Thoracic aorta (tissue), 2 donors: ENCODE measurements at regions not wholly inside any gene's neighbourhood (a gene's known extent, or its start where the extent isn't known, plus 50 kb on each side); places are given as distances from the start of the nearest gene placed in this dataset.

ENCODE experiments used
- ATAC-seq: fragments of 150-250 bp; one replicate; pipeline ENCODE4 v1.8.0; 2017; ENCODE audit warnings: low read depth; ENCODE audit not compliant: insufficient number of reproducible peaks, low FRiP score
- DNase-seq: peaks from one replicate; pipeline ENCODE4 v3.0.0-alpha.2; 2020; ENCODE audit warnings: low spot score
- H3K27ac ChIP-seq, 2 donors: fragments of 200-600 bp; sonication (generic); 1 replicate in 1 of 2; 2 replicates in 1 of 2; pipeline ENCODE4 v1.5.1; 2016; ENCODE audit warnings: mild to moderate bottlenecking in 2 of 2, moderate library complexity in 2 of 2
- H3K27me3 ChIP-seq: fragments of 200-600 bp; sonication (generic); replicated peaks from 2 replicates; pipeline ENCODE4 v1.6.0; 2016; ENCODE audit warnings: mild to moderate bottlenecking; ENCODE audit not compliant: insufficient read depth
- H3K36me3 ChIP-seq: fragments of 200-600 bp; sonication (generic); one replicate; pipeline ENCODE4 v1.5.1; 2016
- H3K4me1 ChIP-seq, 2 donors: fragments of 200-600 bp; sonication (generic); 1 replicate in 1 of 2; 2 replicates in 1 of 2; pipeline versions ENCODE4 v1.5.1 to v1.6.0; 2016; ENCODE audit warnings: low read depth in 2 of 2, mild to moderate bottlenecking in 1 of 2; ENCODE audit not compliant: control insufficient read depth in 1 of 2
- H3K4me3 ChIP-seq: fragments of 200-600 bp; sonication (generic); 2 replicates; pipeline ENCODE4 v1.5.1; 2016; ENCODE audit warnings: mild to moderate bottlenecking
- H3K9me3 ChIP-seq: fragments of 200-600 bp; sonication (generic); 2 replicates; pipeline ENCODE4 v1.5.1; 2016
- CTCF ChIP-seq: fragments of 200-600 bp; sonication (generic); IDR thresholded peaks from one replicate; pipeline ENCODE4 v1.5.1; 2019; ENCODE audit warnings: antibody characterized with exemption

DNA sequence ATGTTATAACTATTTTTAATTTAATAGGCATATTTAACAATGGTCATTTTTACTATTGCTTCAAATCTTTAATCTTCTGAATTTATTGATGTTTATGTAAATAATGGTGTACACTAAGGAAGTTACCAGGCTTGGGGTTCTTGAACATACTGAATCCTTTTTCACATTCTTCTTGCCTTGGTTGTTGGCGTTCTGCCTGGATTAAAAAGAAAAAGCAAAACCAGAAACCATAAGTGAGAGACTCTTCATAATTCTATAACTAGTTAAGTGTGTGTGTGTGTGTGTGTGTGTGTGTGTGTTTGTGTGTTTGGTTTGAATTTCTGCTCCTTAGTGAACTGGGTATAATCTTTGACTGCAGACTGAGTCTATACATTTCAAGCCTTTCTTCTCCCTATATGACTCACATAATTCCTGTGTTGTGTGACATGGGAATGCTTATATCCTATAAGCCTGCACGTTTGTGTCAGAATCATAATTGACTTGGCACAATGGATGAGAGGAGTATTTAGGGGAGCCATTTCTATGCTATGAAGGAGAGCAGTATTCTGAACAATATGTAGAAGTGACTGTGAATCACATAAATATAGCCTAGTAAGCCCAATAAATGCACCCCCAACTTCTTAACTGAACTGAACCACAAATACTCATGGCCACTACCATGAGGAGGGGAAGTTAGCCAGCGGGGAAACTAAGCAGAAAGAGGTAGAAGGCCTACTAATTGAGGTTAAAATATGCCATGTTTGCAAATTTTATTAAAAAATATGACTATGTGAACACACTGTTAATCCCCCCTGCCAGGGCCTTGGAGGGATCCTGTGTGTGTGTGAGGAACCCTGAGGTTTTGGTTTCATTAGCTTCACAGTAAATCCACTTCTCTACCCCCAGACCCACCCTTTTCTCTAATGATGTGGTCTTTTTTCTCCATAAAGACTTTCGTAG is 425.5 kb downstream of the BCKDHB start:
- H3K4me3 ChIP-seq: no peak overlapping the region

GRCh38 chr6:80530103-80530502 is 423.6 kb downstream of the BCKDHB start:
- H3K36me3 ChIP-seq: no peaks in the 10 kb centered on the region
- TF ChIP-seq CTCF: no peak
- H3K9me3 ChIP-seq: no peaks in the 10 kb centered on the region
- no peaks in the 10 kb centered on the region for H3K27me3 ChIP-seq
- DNase-seq (no peak), ATAC-seq (no peak)
- H3K4me3 ChIP-seq: no peak overlapping the region
- H3K4me1 ChIP-seq: no peaks in the 10 kb centered on the region
- no peak overlapping the region for H3K27ac ChIP-seq

More for the DNA sequence above, 425.5 kb downstream of the BCKDHB start:
- DNase-seq: no peak
- TF ChIP-seq CTCF: no peak
- H3K4me1 ChIP-seq: no peaks in the 10 kb centered on the region
- no peaks in the 10 kb centered on the region for H3K9me3 ChIP-seq
- H3K27ac ChIP-seq: no peak overlapping the region
- H3K27me3 ChIP-seq: no peaks in the 10 kb centered on the region
- H3K36me3 ChIP-seq: no peaks in the 10 kb centered on the region
- no peak for ATAC-seq

DNA sequence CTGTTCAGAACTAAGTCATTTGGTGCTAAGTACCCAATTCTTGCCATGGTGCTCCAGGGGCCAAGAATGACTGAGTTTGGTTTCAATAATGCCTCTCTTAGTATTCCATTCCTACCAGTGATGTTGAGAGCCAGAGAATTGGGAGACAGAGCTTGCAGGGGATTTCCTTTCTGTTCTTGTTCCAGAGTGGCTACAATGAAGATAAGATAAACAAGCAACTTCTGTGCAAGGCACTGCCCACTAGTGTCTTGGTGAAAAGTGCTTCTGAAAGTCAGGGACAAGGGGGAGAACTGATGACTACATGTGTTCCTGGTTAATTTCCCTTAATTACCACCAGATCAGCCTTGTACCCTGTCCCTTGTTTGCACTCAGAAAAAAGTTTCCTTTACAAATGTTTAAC is 421.6 kb downstream of the BCKDHB start:
- TF ChIP-seq CTCF: no peak
- no peak for DNase-seq
- ATAC-seq: no peak
- Histone ChIP-seq H3K4me3 (no peak overlapping the region), H3K36me3 (no peaks in the 10 kb centered on the region), H3K4me1 (peaks cover 0 to 10% of the 10 kb centered on the region in 2 donors), H3K9me3 (no peaks in the 10 kb centered on the region), H3K27me3 (no peaks in the 10 kb centered on the region), H3K27ac (no peak overlapping the region)

GRCh38 chr6:80527552-80528052 is 421.1 kb downstream of the BCKDHB start:
- Histone ChIP-seq H3K27ac (no peak overlapping the region), H3K36me3 (no peaks in the 10 kb centered on the region), H3K27me3 (no peaks in the 10 kb centered on the region), H3K4me3 (no peak overlapping the region), H3K9me3 (no peaks in the 10 kb centered on the region), H3K4me1 (peaks cover 1 to 15% of the 10 kb centered on the region in 2 donors)
- TF ChIP-seq CTCF: no peak
- DNase-seq (no peak), ATAC-seq (no peak)

- Histone ChIP-seq H3K4me3 (peak overlapping the region; percentile 61), H3K27me3 (no peaks in the 10 kb centered on the region), H3K36me3 (no peaks in the 10 kb centered on the region), H3K4me1 (peaks cover 6 to 20% of the 10 kb centered on the region in 2 donors), H3K27ac (peak overlapping the region in 1 of 2 donors; percentile 7), H3K9me3 (no peaks in the 10 kb centered on the region)
- no peak for TF ChIP-seq CTCF
- DNase-seq (no peak), ATAC-seq (no peak)
These were observed 417.1 kb downstream of the BCKDHB start for GRCh38 chr6:80523531-80523997.
